Smooth muscle cell (in vitro differentiated cells): ENCODE measurements at regions not wholly inside any gene's neighbourhood (a gene's known extent, or its start where the extent isn't known, plus 50 kb on each side); places are given as distances from the start of the nearest gene placed in this dataset.

ENCODE experiments used
- DNase-seq: peaks from one replicate; lab custom pipeline; 2025; ENCODE audit not compliant: unreplicated experiment; lab: John Stamatoyannopoulos, UW
- H2AFZ ChIP-seq: fragments of 200-600 bp; sonication (generic); 2 replicates; pipeline ENCODE4 v1.6.0; 2016; ENCODE audit warnings: antibody characterized with exemption, low read depth, mild to moderate bottlenecking
- H3F3A ChIP-seq: fragments of 200-600 bp; sonication (generic); 2 replicates; pipeline ENCODE4 v1.6.0; 2017; ENCODE audit warnings: antibody characterized with exemption, low read depth
- H3K27ac ChIP-seq: fragments of 200-600 bp; sonication (generic); 2 replicates; pipeline ENCODE4 v1.5.1; 2016; ENCODE audit warnings: low read depth, mild to moderate bottlenecking
- H3K27me3 ChIP-seq: fragments of 200-600 bp; sonication (generic); 2 replicates; pipeline ENCODE4 v1.6.1; 2016; ENCODE audit warnings: low read depth, mild to moderate bottlenecking
- H3K36me3 ChIP-seq: fragments of 200-600 bp; sonication (generic); 2 replicates; pipeline ENCODE4 v1.5.1; 2016; ENCODE audit warnings: low read depth
- H3K4me1 ChIP-seq: fragments of 200-600 bp; sonication (generic); 2 replicates; pipeline ENCODE4 v1.5.1; 2016; ENCODE audit warnings: low read depth
- H3K4me2 ChIP-seq: fragments of 200-600 bp; sonication (generic); 2 replicates; pipeline ENCODE4 v1.6.0; 2016; ENCODE audit warnings: mild to moderate bottlenecking
- H3K4me3 ChIP-seq: fragments of 200-600 bp; sonication (generic); 2 replicates; pipeline ENCODE4 v1.5.1; 2016; ENCODE audit warnings: mild to moderate bottlenecking
- H3K79me2 ChIP-seq: fragments of 200-600 bp; sonication (generic); 2 replicates; pipeline ENCODE4 v1.6.0; 2016; ENCODE audit warnings: low read depth, mild to moderate bottlenecking
- H3K9ac ChIP-seq: fragments of 200-600 bp; sonication (generic); 2 replicates; pipeline ENCODE4 v1.6.0; 2016; ENCODE audit warnings: low read depth
- H3K9me3 ChIP-seq: fragments of 200-600 bp; sonication (generic); replicated peaks from 2 replicates; pipeline ENCODE4 v1.5.1; 2016; ENCODE audit warnings: low read depth
- H4K20me1 ChIP-seq: fragments of 200-600 bp; sonication (generic); 2 replicates; pipeline ENCODE4 v1.6.0; 2016; ENCODE audit warnings: low read depth
- whole genome bisulfite sequencing: methylation state at CpG from one replicate; pipeline ENCODE4 v1.1.7; 2016; ENCODE audit warnings: low lambda C conversion rate; 5-methylcytosine and 5-hydroxymethylcytosine counted together
- TF ChIP-seq, protein P1 (sequence below): fragments of 200-600 bp; sonication (generic); IDR thresholded peaks from 2 replicates; pipeline ENCODE4 v1.5.1; 2017; ENCODE audit warnings: borderline replicate concordance, mild to moderate bottlenecking, antibody characterized with exemption; ENCODE audit not compliant: insufficient read depth, poor library complexity, severe bottlenecking

DNA sequence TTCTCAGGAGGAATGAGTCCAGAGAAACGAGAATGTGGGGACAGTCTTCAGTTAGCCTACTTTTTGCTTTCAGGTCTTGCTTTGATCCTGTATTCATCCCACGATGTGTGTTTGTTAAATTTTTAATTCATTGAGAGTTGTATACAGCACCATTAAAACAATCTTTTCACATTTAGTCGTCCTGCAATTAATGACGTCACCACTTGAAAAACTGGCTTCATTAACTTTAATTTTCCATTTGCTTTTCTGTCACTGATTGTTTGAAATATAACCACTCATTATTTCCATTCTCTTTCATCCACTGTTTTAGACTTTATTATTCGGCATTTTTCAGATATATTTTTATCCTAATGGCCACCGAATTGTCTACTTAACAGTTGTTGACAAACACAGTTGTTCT lies 146.9 kb downstream of the TFEC start:
- Histone ChIP-seq H2AFZ (no peak overlapping the region), H3K4me1 (no peaks in the 10 kb centered on the region), H3K9ac (no peak overlapping the region), H3F3A (no peaks in the 10 kb centered on the region), H3K27me3 (no peaks in the 10 kb centered on the region), H4K20me1 (no peaks in the 10 kb centered on the region), H3K9me3 (no peaks in the 10 kb centered on the region), H3K27ac (no peak overlapping the region), H3K36me3 (no peaks in the 10 kb centered on the region), H3K4me2 (no peak overlapping the region), H3K4me3 (no peak overlapping the region), H3K79me2 (no peaks in the 10 kb centered on the region)
- no peak for DNase-seq
- TF ChIP-seq, protein P1, sequence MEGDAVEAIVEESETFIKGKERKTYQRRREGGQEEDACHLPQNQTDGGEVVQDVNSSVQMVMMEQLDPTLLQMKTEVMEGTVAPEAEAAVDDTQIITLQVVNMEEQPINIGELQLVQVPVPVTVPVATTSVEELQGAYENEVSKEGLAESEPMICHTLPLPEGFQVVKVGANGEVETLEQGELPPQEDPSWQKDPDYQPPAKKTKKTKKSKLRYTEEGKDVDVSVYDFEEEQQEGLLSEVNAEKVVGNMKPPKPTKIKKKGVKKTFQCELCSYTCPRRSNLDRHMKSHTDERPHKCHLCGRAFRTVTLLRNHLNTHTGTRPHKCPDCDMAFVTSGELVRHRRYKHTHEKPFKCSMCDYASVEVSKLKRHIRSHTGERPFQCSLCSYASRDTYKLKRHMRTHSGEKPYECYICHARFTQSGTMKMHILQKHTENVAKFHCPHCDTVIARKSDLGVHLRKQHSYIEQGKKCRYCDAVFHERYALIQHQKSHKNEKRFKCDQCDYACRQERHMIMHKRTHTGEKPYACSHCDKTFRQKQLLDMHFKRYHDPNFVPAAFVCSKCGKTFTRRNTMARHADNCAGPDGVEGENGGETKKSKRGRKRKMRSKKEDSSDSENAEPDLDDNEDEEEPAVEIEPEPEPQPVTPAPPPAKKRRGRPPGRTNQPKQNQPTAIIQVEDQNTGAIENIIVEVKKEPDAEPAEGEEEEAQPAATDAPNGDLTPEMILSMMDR: no peak
- 91% methylated on average over 6 of the region's 6 CpGs for WGBS

DNA sequence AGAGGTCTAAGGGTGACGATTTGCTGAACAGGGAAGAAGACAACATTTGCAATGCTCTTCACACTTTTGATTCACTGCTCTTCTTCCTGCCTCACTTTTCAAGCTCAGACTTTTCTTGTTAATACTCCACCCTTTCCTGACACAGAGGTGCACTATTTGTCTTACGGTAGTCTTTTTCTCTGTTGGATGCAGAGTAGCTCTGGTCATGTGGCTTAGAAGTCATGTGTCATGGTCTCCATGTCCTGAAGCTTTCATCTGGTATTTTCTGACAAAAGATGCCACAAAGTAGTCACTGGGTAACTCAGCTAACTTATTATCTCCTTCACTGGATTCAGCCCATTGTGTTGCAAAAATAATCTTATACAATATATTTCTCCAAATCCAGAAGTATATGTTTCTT lies 149.1 kb downstream of the TFEC start:
- Histone ChIP-seq H3K4me2 (no peak overlapping the region), H3K27ac (no peak overlapping the region), H2AFZ (no peak overlapping the region), H3K9me3 (no peaks in the 10 kb centered on the region), H3K9ac (no peak overlapping the region), H3K79me2 (no peaks in the 10 kb centered on the region), H4K20me1 (no peaks in the 10 kb centered on the region), H3K36me3 (no peaks in the 10 kb centered on the region), H3F3A (no peaks in the 10 kb centered on the region), H3K4me1 (no peaks in the 10 kb centered on the region), H3K27me3 (no peaks in the 10 kb centered on the region), H3K4me3 (no peak overlapping the region)
- WGBS: 91% methylated on average over 2 of the region's 2 CpGs
- DNase-seq: no peak
- TF ChIP-seq, protein P1: no peak

DNA sequence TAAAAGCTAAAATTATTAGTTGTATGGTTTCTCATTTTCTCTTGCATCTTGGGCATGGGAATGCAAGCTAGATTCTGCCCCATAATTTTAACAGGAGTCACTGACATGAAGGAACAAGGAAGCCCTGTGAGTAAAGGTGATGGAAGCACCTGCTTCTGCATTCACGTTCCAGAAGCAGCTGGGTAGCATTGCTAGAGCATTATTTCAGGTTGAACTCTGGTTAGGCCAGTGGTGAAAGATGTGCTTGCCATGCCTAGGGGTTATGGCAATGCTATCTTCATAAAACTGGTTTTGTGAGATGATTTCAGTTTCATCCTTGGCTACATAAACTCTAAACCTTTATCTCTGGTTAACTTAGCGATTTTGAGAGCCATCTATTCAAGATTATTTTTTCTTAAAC lies 151.4 kb downstream of the TFEC start:
- no peaks in the 10 kb centered on the region for H3F3A ChIP-seq
- no peaks in the 10 kb centered on the region for H4K20me1 ChIP-seq
- H2AFZ ChIP-seq: no peak overlapping the region
- TF ChIP-seq, protein P1: no peak
- no peaks in the 10 kb centered on the region for H3K9me3 ChIP-seq
- H3K27me3 ChIP-seq: no peaks in the 10 kb centered on the region
- no peak for DNase-seq
- no peak overlapping the region for H3K27ac ChIP-seq
- H3K4me1 ChIP-seq: no peaks in the 10 kb centered on the region
- H3K9ac ChIP-seq: no peak overlapping the region
- H3K36me3 ChIP-seq: no peaks in the 10 kb centered on the region
- H3K4me2 ChIP-seq: no peak overlapping the region
- H3K4me3 ChIP-seq: no peak overlapping the region
- WGBS: 82% methylated on average over 2 of the region's 2 CpGs
- H3K79me2 ChIP-seq: no peaks in the 10 kb centered on the region

DNA sequence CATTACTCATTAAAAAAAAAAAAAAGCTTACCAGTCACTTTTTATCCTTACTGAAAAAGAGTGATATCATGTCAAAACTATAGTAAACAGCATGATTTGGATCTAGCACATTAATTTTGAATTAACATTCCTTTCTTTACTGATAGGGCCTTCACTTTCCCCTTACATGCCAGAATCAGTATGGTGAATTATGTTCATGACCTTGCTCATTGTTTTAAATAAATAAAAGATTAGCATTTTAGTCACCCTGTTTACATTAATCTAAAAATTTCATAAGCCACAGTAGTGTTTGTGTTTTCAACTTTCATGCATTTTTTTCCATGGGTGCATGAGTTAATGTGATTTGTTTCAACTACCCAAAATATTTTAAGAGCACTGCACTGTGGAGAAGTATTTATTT lies 160.8 kb downstream of the TFEC start:
- H3K9ac ChIP-seq: no peak overlapping the region
- H3K9me3 ChIP-seq: no peaks in the 10 kb centered on the region
- no peaks in the 10 kb centered on the region for H3K27me3 ChIP-seq
- TF ChIP-seq, protein P1: no peak
- H3K4me2 ChIP-seq: no peak overlapping the region
- no peaks in the 10 kb centered on the region for H3K4me1 ChIP-seq
- no peak for DNase-seq
- no peaks in the 10 kb centered on the region for H3K79me2 ChIP-seq
- no peaks in the 10 kb centered on the region for H3K36me3 ChIP-seq
- H3K27ac ChIP-seq: no peak overlapping the region
- H4K20me1 ChIP-seq: no peaks in the 10 kb centered on the region
- H2AFZ ChIP-seq: no peak overlapping the region
- no peak overlapping the region for H3K4me3 ChIP-seq
- H3F3A ChIP-seq: no peaks in the 10 kb centered on the region
